Stimulated activated effector memory CD8-positive, alpha-beta T cell treated with anti-CD3 and anti-CD28 coated beads, Interleukin-12 subunit alpha, Interleukin-12 subunit beta, amount 100 ng/mL, for 72 hours (primary cell): ENCODE measurements at regions not wholly inside any gene's neighbourhood (a gene's known extent, or its start where the extent isn't known, plus 50 kb on each side); places are given as distances from the start of the nearest gene placed in this dataset.
"Not testable (repeated sequence)": the region's sequence is repeated elsewhere in the genome, so short reads cannot be mapped to it uniquely, and the experiment has no call there.

Experiments used
- ATAC-seq: fragments of 150-1000 bp; cut with Tn5 transposase; 2 replicates; pipeline ENCODE4 v1.10.0; 2021
- DNase-seq, 2 donors: peaks; one replicate each; pipeline ENCODE4 v3.0.0; 2021 to 2022; ENCODE audit warnings: low spot score in 2 of 2
- H3K27ac Mint-ChIP-seq: one replicate; pipeline ENCODE4 v1.8.0; 2022; ENCODE audit warnings: mild to moderate bottlenecking, mixed read lengths
- H3K36me3 Mint-ChIP-seq: one replicate; pipeline ENCODE4 v1.8.0; 2022; ENCODE audit warnings: mild to moderate bottlenecking, mixed read lengths
- H3K4me1 Mint-ChIP-seq: one replicate; pipeline ENCODE4 v1.8.0; 2022; ENCODE audit warnings: mixed read lengths
- H3K4me3 Mint-ChIP-seq: one replicate; pipeline ENCODE4 v1.8.0; 2022; ENCODE audit warnings: mild to moderate bottlenecking, mixed read lengths
- H3K9me3 Mint-ChIP-seq: one replicate; pipeline ENCODE4 v1.8.0; 2022; ENCODE audit warnings: mixed read lengths

DNA sequence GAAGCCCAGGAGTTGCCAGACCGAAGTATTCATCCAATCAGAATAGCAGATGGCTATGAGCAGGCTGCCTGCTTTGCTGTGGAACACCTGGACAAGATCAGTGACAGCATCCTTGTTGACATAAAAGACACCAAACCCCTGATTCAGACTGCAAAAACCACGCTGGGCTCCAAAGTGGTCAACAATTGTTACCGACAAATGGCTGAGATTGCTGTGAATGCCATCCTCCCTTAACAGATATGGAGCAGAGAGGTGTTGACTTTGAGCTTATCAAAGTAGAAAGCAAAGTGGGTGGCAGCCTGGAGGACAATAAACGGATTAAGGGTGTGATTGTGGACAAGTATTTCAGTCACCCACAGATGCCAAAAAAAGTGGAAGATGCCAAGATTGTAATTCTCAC lies 250.3 kb upstream of the OBI1 start:
- ATAC-seq: no peak
- Mint-ChIP-seq H3K9me3 (no peaks in the 10 kb centered on the region), H3K4me3 (no peak overlapping the region), H3K27ac (no peak overlapping the region), H3K36me3 (no peaks in the 10 kb centered on the region), H3K4me1 (no peaks in the 10 kb centered on the region)
- no peak for DNase-seq

DNA sequence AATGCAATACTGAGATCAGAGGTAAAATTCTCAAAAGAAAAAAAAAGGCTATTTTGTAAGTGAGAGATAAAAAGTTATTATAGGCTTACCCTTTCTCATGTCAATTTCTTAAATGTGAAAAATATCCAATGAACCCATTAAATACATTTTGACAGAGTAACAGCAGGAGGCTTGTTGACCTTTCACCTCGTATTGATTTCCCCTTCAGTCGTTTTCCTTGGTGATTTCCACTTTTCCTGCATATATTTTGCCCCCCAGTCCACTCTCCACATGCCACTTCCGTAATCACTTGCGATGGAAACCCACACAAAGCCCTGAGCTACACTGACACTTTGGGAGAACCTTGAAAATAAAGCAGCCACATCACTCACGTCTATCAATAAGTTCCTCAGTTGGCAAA lies 248.1 kb upstream of the OBI1 start:
- ATAC-seq: no peak
- DNase-seq: no peak
- no peaks in the 10 kb centered on the region for H3K9me3 Mint-ChIP-seq
- no peaks in the 10 kb centered on the region for H3K4me1 Mint-ChIP-seq
- no peak overlapping the region for H3K27ac Mint-ChIP-seq
- no peaks in the 10 kb centered on the region for H3K36me3 Mint-ChIP-seq
- H3K4me3 Mint-ChIP-seq: no peak overlapping the region

DNA sequence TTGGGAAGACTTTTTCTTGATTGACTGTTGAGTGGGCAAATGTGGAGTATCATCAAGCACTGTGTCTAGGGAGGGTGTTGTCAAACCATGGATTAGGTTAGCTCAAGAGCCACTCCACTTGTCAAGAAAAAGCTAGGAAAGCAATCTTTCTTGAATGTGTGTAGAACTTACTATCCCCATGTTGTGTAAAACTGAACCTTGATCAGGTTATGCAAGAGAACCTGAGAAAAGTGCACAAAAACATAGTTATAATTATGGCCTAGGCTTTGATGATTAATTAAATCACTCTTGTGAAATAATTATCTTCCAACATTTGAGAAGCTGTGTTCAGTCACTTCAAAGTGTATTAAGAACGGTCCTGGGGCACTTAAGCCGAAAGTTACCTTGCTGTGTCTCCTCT lies 238.2 kb upstream of the OBI1 start:
- no peaks in the 10 kb centered on the region for H3K4me1 Mint-ChIP-seq
- ATAC-seq (no peak), DNase-seq (no peak)
- H3K4me3 Mint-ChIP-seq: no peak overlapping the region
- no peak overlapping the region for H3K27ac Mint-ChIP-seq
- no peaks in the 10 kb centered on the region for H3K9me3 Mint-ChIP-seq
- H3K36me3 Mint-ChIP-seq: no peaks in the 10 kb centered on the region

DNA sequence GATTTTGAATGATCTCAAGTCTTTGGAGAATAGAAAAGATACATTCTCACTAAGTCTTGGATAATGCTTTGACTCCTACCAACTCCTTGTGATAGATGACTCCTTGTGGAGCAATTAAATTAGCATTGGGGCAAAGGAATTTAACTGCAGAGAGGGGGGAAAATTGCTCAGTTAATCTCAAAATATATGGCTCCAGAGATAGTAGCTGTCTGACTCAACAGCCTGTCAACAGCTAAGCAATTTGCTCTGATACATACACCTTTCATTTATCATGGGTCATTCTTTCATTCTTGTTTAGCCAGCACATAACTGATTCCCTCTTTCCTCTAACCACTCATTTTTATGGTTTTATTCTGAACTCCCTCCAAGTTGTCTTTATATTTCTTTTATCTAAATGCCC lies 225.6 kb upstream of the OBI1 start:
- H3K9me3 Mint-ChIP-seq: no peaks in the 10 kb centered on the region
- ATAC-seq (no peak), DNase-seq (no peak)
- no peaks in the 10 kb centered on the region for H3K4me1 Mint-ChIP-seq
- H3K4me3 Mint-ChIP-seq: no peak overlapping the region
- H3K36me3 Mint-ChIP-seq: no peaks in the 10 kb centered on the region
- no peak overlapping the region for H3K27ac Mint-ChIP-seq

DNA sequence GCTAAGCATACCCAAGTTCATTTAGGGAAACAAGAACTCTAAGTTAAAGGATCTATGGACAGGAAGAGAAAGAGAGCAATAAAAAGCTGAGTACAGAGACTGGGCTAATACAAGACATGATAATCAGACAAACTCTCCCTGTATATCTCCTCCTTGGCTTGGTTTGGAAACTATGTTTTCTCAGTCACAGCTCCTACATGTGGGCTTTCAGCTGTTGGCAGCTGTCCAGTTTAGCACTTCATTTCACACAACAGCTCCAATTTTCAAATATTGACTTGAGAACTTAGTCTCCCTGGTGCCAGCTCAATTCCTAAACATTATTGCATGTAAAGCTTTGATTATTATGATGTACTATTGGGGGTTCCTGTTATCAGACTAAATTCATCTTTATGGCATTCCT lies 222.8 kb upstream of the OBI1 start:
- no peak overlapping the region for H3K27ac Mint-ChIP-seq
- H3K9me3 Mint-ChIP-seq: no peaks in the 10 kb centered on the region
- no peaks in the 10 kb centered on the region for H3K4me1 Mint-ChIP-seq
- H3K36me3 Mint-ChIP-seq: no peaks in the 10 kb centered on the region
- DNase-seq (no peak), ATAC-seq (no peak)
- H3K4me3 Mint-ChIP-seq: no peak overlapping the region

DNA sequence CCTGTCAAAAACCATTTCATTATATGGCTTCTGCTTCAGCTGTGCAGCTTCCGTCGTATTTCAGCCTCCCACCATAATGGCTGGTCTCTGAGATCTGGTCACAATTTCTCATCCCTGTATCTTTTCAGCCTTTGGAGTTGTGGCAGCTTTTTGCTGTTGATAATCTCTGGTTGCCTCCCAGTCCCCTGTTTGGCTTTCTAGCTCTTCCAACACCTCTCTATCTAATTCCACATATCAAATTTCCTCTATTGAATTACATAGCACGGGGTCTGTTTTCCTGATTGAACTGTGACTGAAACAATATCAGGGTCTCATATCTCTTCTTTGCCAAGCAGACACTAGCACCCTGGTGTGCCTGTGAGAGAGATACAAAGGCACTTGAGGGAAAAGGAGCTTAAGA lies 222.1 kb upstream of the OBI1 start:
- no peaks in the 10 kb centered on the region for H3K36me3 Mint-ChIP-seq
- no peak overlapping the region for H3K4me3 Mint-ChIP-seq
- no peaks in the 10 kb centered on the region for H3K9me3 Mint-ChIP-seq
- no peak overlapping the region for H3K27ac Mint-ChIP-seq
- no peak for DNase-seq
- ATAC-seq: no peak
- no peaks in the 10 kb centered on the region for H3K4me1 Mint-ChIP-seq

GRCh38 chr13:78876915-78877549 lies 218.1 kb upstream of the OBI1 start:
- no peaks in the 10 kb centered on the region for H3K4me1 Mint-ChIP-seq
- no peak overlapping the region for H3K4me3 Mint-ChIP-seq
- H3K36me3 Mint-ChIP-seq: no peaks in the 10 kb centered on the region
- no peak overlapping the region for H3K27ac Mint-ChIP-seq
- DNase-seq: no peak
- ATAC-seq: no peak
- no peaks in the 10 kb centered on the region for H3K9me3 Mint-ChIP-seq

- Mint-ChIP-seq H3K27ac (no peak overlapping the region), H3K4me3 (no peak overlapping the region), H3K4me1 (no peaks in the 10 kb centered on the region), H3K36me3 (no peaks in the 10 kb centered on the region), H3K9me3 (no peaks in the 10 kb centered on the region)
- DNase-seq: no peak
- ATAC-seq: peak; percentile 41
Observed at GRCh38 chr13:78875792-78876580, 217.0 kb upstream of the OBI1 start.

DNA sequence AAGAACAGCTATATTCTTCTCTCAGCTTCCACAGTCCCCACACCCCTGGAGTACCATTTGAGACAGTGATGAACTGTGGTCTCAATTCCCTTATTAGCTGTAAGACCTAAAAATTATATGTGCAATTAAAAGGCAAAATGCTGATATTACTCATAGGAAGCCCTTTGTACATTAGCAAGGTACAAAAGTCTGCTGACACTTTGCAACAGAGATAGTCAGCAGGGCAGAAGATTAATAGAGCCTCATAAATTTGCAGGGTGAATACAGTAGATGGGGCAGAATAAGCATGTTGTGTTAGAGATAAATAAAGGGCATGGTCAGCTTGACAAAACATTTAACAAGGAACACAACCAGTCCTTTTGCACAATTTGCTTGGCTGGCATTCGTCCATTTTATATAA lies 210.0 kb upstream of the OBI1 start:
- Mint-ChIP-seq H3K9me3 (no peaks in the 10 kb centered on the region), H3K27ac (no peak overlapping the region), H3K4me3 (no peak overlapping the region), H3K36me3 (no peaks in the 10 kb centered on the region), H3K4me1 (no peaks in the 10 kb centered on the region)
- DNase-seq (no peak), ATAC-seq (no peak)

GRCh38 chr13:78867655-78868054 lies 208.7 kb upstream of the OBI1 start:
- Mint-ChIP-seq H3K9me3 (no peaks in the 10 kb centered on the region), H3K27ac (no peak overlapping the region), H3K4me1 (no peaks in the 10 kb centered on the region), H3K36me3 (no peaks in the 10 kb centered on the region), H3K4me3 (no peak overlapping the region)
- DNase-seq: no peak
- ATAC-seq: no peak

DNA sequence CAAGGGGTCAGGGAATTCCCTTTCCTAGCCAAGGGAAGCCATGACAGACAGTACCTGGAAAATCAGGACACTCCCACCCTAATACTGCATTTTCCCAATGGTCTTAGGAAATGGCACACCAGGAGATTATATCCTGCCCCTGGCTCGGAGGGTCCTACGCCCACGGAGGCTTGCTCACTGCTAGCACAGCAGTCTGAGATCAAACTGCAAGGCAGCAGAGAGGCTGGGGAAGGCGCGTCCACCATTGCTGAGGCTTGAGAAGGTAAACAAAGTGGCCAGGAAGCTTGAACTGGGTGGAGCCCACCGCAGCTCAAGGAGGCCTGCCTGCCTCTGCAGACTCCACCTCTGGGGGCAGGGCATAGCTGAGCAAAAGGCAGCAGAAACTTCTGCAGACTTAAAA lies 207.1 kb upstream of the OBI1 start:
- ATAC-seq, H3K4me3 Mint-ChIP-seq, H3K9me3 Mint-ChIP-seq, H3K27ac Mint-ChIP-seq, H3K36me3 Mint-ChIP-seq, DNase-seq, H3K4me1 Mint-ChIP-seq: not testable (repeated sequence)

GRCh38 chr13:78862446-78862845 lies 203.5 kb upstream of the OBI1 start:
- H3K27ac Mint-ChIP-seq: no peak overlapping the region

DNA sequence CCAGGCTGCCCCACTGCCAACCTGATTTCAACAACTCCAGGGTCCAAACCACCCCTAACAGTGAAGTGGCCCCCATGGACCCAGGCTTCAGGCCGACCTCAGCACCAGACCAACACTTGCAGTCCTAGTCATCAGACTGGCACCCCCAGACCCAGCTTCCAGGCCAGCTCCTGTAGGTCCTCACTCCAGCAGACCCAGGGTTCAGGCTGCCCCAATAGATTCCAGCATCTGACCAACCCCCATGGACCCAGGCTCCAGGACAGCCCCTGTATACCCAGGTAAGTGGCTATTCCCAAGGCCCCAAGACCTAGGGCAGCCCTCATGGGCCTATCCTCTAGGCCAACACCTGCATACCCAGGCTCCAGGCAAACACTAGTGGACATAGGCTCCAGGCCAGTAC lies 193.8 kb upstream of the OBI1 start:
- DNase-seq (no peak), ATAC-seq (peak; percentile 21)
- Mint-ChIP-seq H3K27ac (no peak overlapping the region), H3K9me3 (peaks cover 10% of the 10 kb centered on the region), H3K4me3 (no peak overlapping the region), H3K36me3 (no peaks in the 10 kb centered on the region), H3K4me1 (no peaks in the 10 kb centered on the region)

More at GRCh38 chr13:78862446-78862845, 203.5 kb upstream of the OBI1 start:
- Mint-ChIP-seq H3K4me3 (no peak overlapping the region), H3K4me1 (no peaks in the 10 kb centered on the region), H3K36me3 (no peaks in the 10 kb centered on the region), H3K9me3 (no peaks in the 10 kb centered on the region)
- ATAC-seq (peak; percentile 51), DNase-seq (no peak)

GRCh38 chr13:78845656-78846365 lies 186.9 kb upstream of the OBI1 start:
- no peak overlapping the region for H3K27ac Mint-ChIP-seq

DNA sequence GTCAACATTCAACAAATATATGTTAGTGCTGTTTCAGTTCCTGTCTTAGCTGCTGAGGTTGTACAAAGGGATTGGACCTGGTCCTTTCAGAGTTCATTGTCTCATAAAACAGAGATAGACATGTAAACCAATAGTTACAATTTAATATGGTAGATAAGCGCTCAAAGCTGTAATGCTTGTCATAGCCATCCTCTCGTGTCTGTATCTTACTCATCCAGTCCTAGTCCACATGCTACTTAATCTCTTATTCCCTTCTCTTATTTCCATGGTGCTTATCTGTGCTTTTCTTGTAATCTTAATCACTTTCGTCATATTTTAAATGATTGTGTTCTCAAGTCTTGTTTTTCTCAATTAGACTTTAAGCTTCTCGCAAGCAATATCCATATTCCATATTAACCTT lies 185.2 kb upstream of the OBI1 start:
- H3K4me1 Mint-ChIP-seq: no peaks in the 10 kb centered on the region
- DNase-seq (no peak), ATAC-seq (no peak)
- H3K9me3 Mint-ChIP-seq: no peaks in the 10 kb centered on the region
- H3K27ac Mint-ChIP-seq: no peak overlapping the region
- H3K4me3 Mint-ChIP-seq: no peak overlapping the region
- no peaks in the 10 kb centered on the region for H3K36me3 Mint-ChIP-seq

More at GRCh38 chr13:78845656-78846365, 186.9 kb upstream of the OBI1 start:
- Mint-ChIP-seq H3K36me3 (no peaks in the 10 kb centered on the region), H3K9me3 (no peaks in the 10 kb centered on the region), H3K4me1 (no peaks in the 10 kb centered on the region), H3K4me3 (no peak overlapping the region)
- ATAC-seq: no peak
- DNase-seq: no peak
